Ishikawa (cell line): ENCODE measurements at regions not wholly inside any gene's neighbourhood (a gene's known extent, or its start where the extent isn't known, plus 50 kb on each side); places are given as distances from the start of the nearest gene placed in this dataset.

Source experiments
- CEBPB ChIP-seq: IDR thresholded peaks from 2 replicates; pipeline ENCODE4 v1.6.1; 2012
- CREB1 ChIP-seq: IDR thresholded peaks from 2 replicates; pipeline ENCODE4 v1.6.1; 2012; ENCODE audit warnings: low read depth
- EGR1 ChIP-seq: IDR thresholded peaks from 2 replicates; pipeline ENCODE4 v1.6.1; 2012
- EP300 ChIP-seq: IDR thresholded peaks from 2 replicates; pipeline ENCODE4 v1.6.1; 2012; ENCODE audit warnings: borderline replicate concordance
- FOXM1 ChIP-seq: IDR thresholded peaks from 2 replicates; pipeline ENCODE4 v1.6.1; 2012; ENCODE audit warnings: low read depth, borderline replicate concordance
- MAX ChIP-seq: IDR thresholded peaks from 2 replicates; pipeline ENCODE4 v1.6.1; 2012
- NFIC ChIP-seq: IDR thresholded peaks from 2 replicates; pipeline ENCODE4 v1.6.1; 2012
- RAD21 ChIP-seq: IDR thresholded peaks from 2 replicates; pipeline ENCODE4 v1.6.1; 2012; ENCODE audit warnings: low read depth
- REST ChIP-seq: IDR thresholded peaks from 2 replicates; pipeline ENCODE4 v1.6.1; 2012; ENCODE audit warnings: low read depth, mild to moderate bottlenecking
- TAF1 ChIP-seq: IDR thresholded peaks from 2 replicates; pipeline ENCODE4 v1.6.1; 2012; ENCODE audit warnings: low read depth, mild to moderate bottlenecking
- TCF12 ChIP-seq: IDR thresholded peaks from 2 replicates; pipeline ENCODE4 v1.6.1; 2012; ENCODE audit warnings: low read depth
- TEAD4 ChIP-seq: IDR thresholded peaks from 2 replicates; pipeline ENCODE4 v1.6.1; 2012
- USF1 ChIP-seq: IDR thresholded peaks from 2 replicates; pipeline ENCODE4 v1.6.1; 2012
- YY1 ChIP-seq: IDR thresholded peaks from 2 replicates; pipeline ENCODE4 v1.6.1; 2012; ENCODE audit warnings: low read depth
- ZBTB7A ChIP-seq: IDR thresholded peaks from 2 replicates; pipeline ENCODE4 v1.6.1; 2012; ENCODE audit warnings: low read depth

- TF ChIP-seq EGR1 (no peak), TCF12 (no peak), ZBTB7A (no peak), REST (no peak), CEBPB (no peak), TAF1 (no peak), EP300 (no peak), MAX (no peak), NFIC (no peak)
Observed at GRCh38 chr5:109482748-109483147, 73.0 kb upstream of the PJA2 start.

- TF ChIP-seq EGR1 (no peak), YY1 (no peak), RAD21 (peak; percentile 56), ZBTB7A (no peak), FOXM1 (no peak)
Observed at GRCh38 chr5:109479260-109479860, 69.6 kb upstream of the PJA2 start.

GRCh38 chr5:109478830-109479229, 69.1 kb upstream of the PJA2 start:
- TF ChIP-seq RAD21 (no peak), REST (no peak), CREB1 (no peak), YY1 (no peak), ZBTB7A (no peak), CEBPB (no peak), FOXM1 (no peak), EGR1 (no peak), USF1 (no peak), EP300 (no peak), TEAD4 (no peak), MAX (no peak), TAF1 (no peak), NFIC (no peak), TCF12 (no peak)

GRCh38 chr5:109476292-109476691, 66.5 kb upstream of the PJA2 start:
- TF ChIP-seq CREB1 (no peak), TEAD4 (no peak), EGR1 (no peak), REST (no peak), YY1 (no peak), TAF1 (no peak), NFIC (no peak), USF1 (no peak), ZBTB7A (no peak), MAX (no peak), RAD21 (no peak), CEBPB (no peak), FOXM1 (no peak), EP300 (no peak), TCF12 (no peak)
